ENCODE measurements at regions not wholly inside any gene's neighbourhood (a gene's known extent, or its start where the extent isn't known, plus 50 kb on each side); places are given as distances from the start of the nearest gene placed in this dataset.

- H4K91ac ChIP-seq (ENCODE audit: insufficient read length, low read depth, low read length) = no peak overlapping the region
- H2BK5ac ChIP-seq (ENCODE audit: insufficient read length, low read length) = no peak overlapping the region
- no peak overlapping the region for H2AFZ ChIP-seq (ENCODE audit: low read length)
- no peak overlapping the region for H3K4ac ChIP-seq (ENCODE audit: low read depth, low read length)
- no peaks in the 10 kb centered on the region for H3K79me2 ChIP-seq (ENCODE audit: insufficient read depth, low read length)
- H2BK12ac ChIP-seq (ENCODE audit: insufficient read length, low read depth, low read length) = no peak overlapping the region
- no peak for DNase-seq
- H3K14ac ChIP-seq (ENCODE audit: insufficient read depth, low read length) = no peak overlapping the region
- Mint-ChIP-seq H3K9me3 (peaks cover 0 to 2% of the 10 kb centered on the region in 2 experiments; a peak in 1 of 5 replicates), H3K27me3 (ENCODE audit: low read depth) (no peaks in the 10 kb centered on the region), H3K36me3 (ENCODE audit: insufficient read depth in 1 of 3, low read depth in 3 of 3) (0 out of 7 replicates have a peak, but pooled peaks cover 0 to 2% (median 0%) of the 10 kb centered on the region in 3 experiments), H3K4me1 (peaks cover 10 to 12% of the 10 kb centered on the region in 2 experiments), H3K27ac (no peak overlapping the region), H3K4me3 (no peak overlapping the region)
- H3K27me3 ChIP-seq (ENCODE audit: insufficient read depth, low read length) = no peaks in the 10 kb centered on the region
- H3K4me1 ChIP-seq (ENCODE audit: insufficient read depth, low read length) = no peaks in the 10 kb centered on the region
- no peak overlapping the region for H4K8ac ChIP-seq (replicated peaks; ENCODE audit: insufficient read length, low read depth, low read length)
- H2BK20ac ChIP-seq (ENCODE audit: low read depth, low read length, poor library complexity, severe bottlenecking) = no peak overlapping the region
- no peak overlapping the region for H3K56ac ChIP-seq (ENCODE audit: insufficient read length, low read depth, low read length)
- H3K4me2 ChIP-seq (ENCODE audit: insufficient read depth, insufficient read length, low read length) = no peak overlapping the region
- H2AK5ac ChIP-seq (ENCODE audit: insufficient read length, low read length) = no peak overlapping the region
- no peak overlapping the region for H2BK15ac ChIP-seq (ENCODE audit: low read depth, low read length)
- no peak for TF ChIP-seq CTCF (conservative IDR thresholded peaks at IDR 0.05)
- H3K79me1 ChIP-seq (ENCODE audit: insufficient read depth, low read depth, low read length, poor library complexity, severe bottlenecking) = no peaks in the 10 kb centered on the region
- H4K5ac ChIP-seq (ENCODE audit: insufficient read length, low read depth, low read length) = no peak overlapping the region
- H4K20me1 ChIP-seq (ENCODE audit: control insufficient read depth, insufficient read depth, insufficient read length) = no peaks in the 10 kb centered on the region
- H3K27ac ChIP-seq (ENCODE audit: insufficient read length, low read depth, low read length) = no peak overlapping the region
- no peaks in the 10 kb centered on the region for H3K9me3 ChIP-seq (ENCODE audit: control insufficient read depth, low read depth, low read length)
- WGBS (ENCODE audit: extremely low coverage, insufficient read length, low lambda C conversion rate) = no CpG with 5 or more reads among the region's 5 CpGs
- no peaks in the 10 kb centered on the region for H3K23me2 ChIP-seq (ENCODE audit: insufficient read length, low read depth, low read length, poor library complexity, severe bottlenecking)
- H2BK120ac ChIP-seq (ENCODE audit: low read depth, low read length, poor library complexity, severe bottlenecking) = no peak overlapping the region
- H3K9ac ChIP-seq (ENCODE audit: extremely low read depth, insufficient read length, low read length) = no peak overlapping the region
- no peak overlapping the region for H3T11ph ChIP-seq (ENCODE audit: low read length)
- H3K18ac ChIP-seq (ENCODE audit: insufficient read length, low read depth, low read length) = no peak overlapping the region
- no peak overlapping the region for H3K23ac ChIP-seq (ENCODE audit: insufficient read length, low read depth, low read length)
These were observed 731.5 kb upstream of the SGCG start for GRCh38 chr13:22449251-22449650.
